AG09309 (cell line): ENCODE measurements at regions not wholly inside any gene's neighbourhood (a gene's known extent, or its start where the extent isn't known, plus 50 kb on each side); places are given as distances from the start of the nearest gene placed in this dataset.

Experiments used
- DNase-seq: peaks from one replicate; pipeline ENCODE4 v3.0.0-alpha.2; 2010; ENCODE audit warnings: low read depth
- H3K4me3 ChIP-seq: 2 replicates; pipeline ENCODE4 v1.5.1; 2011; ENCODE audit warnings: mild to moderate bottlenecking, low read depth, low read length, moderate library complexity; ENCODE audit not compliant: control insufficient read depth
- CTCF ChIP-seq: IDR thresholded peaks from 2 replicates; pipeline ENCODE4 v1.5.1; 2011; ENCODE audit warnings: mild to moderate bottlenecking, low read depth, low read length, inconsistent platforms; ENCODE audit not compliant: insufficient read depth, control insufficient read depth; ENCODE audit errors: missing control alignments

GRCh38 chr6:56709650-56710049, 67.0 kb upstream of the DST start:
- H3K4me3 ChIP-seq = no peak overlapping the region
- DNase-seq = no peak
- TF ChIP-seq CTCF = no peak

DNA sequence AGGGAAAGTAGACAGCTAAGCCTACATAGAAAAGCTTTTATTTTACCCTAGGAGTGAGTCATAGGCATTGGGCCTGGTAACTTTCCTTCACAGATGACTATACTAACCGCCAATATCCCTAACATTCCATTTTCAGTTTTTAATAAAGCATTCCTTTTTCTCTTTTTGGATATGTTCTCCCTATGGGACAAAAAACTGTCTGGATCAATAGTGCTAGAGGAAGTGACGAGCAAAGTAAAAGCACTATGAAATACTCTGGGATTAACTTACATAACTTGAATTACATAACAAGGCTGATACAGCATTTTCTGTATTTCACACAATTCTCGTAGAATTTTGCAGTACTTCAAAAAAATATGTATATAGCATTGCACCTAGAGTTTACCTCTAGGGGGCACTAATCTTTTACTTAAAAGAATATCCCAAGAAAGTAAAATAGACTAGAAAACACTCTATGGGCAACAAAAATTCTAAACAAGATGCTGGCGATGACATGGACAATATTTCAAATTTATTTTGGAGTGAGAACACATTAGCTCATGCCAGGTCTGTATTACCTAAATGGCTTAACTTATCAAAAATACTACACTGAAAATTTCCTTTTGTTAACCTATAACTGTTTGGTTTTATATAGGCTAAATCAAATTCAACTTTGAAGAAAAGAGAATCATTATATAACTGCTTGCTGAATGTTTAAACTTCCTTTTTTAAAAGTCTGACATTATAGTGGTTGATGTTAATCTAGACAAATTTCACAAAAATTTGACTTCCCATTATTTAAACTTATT, 66.3 kb upstream of the DST start:
- peak; percentile 25 for TF ChIP-seq CTCF
- no peak for DNase-seq
- no peak overlapping the region for H3K4me3 ChIP-seq

DNA sequence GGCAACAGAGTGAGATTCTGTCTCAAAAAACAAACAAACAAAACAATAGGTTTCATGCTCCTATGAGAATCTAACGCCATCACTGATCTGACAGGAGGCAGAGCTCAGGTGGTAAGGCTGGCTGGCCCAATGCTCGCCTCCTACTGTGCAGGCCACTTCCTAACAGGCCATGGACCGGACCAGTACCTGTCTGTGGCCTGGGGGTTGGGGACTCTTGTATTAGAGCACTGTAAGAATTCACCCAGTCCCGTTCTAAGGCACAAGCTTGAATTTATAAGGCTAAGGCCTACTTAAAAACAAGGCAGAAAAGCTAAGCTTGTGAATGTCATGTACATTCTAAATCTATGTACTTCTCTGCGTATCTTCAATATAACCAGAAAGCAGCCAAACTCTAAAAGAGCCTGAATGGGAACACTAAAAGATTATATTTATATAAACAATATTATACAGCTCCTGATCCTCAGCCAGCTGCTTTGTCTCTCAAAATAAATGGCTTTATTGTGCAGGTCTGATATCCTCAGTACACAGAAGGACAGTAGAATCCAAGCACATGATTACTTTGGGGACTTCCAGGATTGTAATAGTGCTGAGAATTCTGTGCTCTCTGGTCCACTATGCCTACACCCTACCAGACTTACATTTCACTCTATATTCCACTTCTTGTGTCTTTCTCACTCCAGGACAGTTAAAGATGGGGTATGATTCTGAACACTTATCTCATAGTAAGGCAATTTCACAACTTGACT, 64.5 kb upstream of the DST start:
- no peak for TF ChIP-seq CTCF
- DNase-seq = no peak
- H3K4me3 ChIP-seq = no peak overlapping the region

GRCh38 chr6:56699066-56699654, 56.5 kb upstream of the DST start:
- no peak for DNase-seq
- TF ChIP-seq CTCF = peak; percentile 25

GRCh38 chr6:56695702-56696101, 53.0 kb upstream of the DST start:
- no peak for DNase-seq
- no peak for TF ChIP-seq CTCF
- no peak overlapping the region for H3K4me3 ChIP-seq

More at GRCh38 chr6:56699066-56699654, 56.5 kb upstream of the DST start:
- H3K4me3 ChIP-seq = no peak overlapping the region

GRCh38 chr6:56694002-56694401, 51.3 kb upstream of the DST start:
- H3K4me3 ChIP-seq = no peak overlapping the region
- no peak for DNase-seq
- TF ChIP-seq CTCF = no peak
